ENCODE measurements at regions not wholly inside any gene's neighbourhood (a gene's known extent, or its start where the extent isn't known, plus 50 kb on each side); places are given as distances from the start of the nearest gene placed in this dataset.

DNA sequence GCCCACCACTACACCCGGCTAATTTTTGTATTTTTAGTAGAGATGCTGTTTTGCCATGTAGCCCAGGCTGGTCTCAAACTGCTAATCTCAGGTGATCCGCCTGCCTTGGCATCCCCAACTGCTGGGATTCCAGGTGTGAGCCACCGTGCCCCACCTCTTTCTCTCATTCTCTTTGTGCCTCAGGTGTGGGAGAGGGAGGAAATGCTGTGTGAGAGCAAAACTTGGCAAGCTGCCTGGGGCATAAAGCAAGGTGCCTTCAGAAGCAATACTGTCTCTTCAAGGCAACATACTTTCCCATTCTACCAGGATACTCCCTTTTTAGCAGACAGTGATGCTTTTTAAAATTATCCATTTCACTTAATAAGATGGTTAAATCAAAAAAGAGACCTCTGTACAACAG, 53.2 kb upstream of the RFC3 start:
- H3K27me3 ChIP-seq (ENCODE audit: control insufficient read depth, insufficient read depth, low read length): no peaks in the 10 kb centered on the region
- H3K4me3 ChIP-seq (ENCODE audit: insufficient read depth, low read depth, low read length): no peak overlapping the region
- H3K23ac ChIP-seq (ENCODE audit: low read depth, low read length): no peak overlapping the region
- H4K91ac ChIP-seq (ENCODE audit: insufficient read depth, low read depth, low read length): no peak overlapping the region
- TF ChIP-seq RCOR1 (IDR thresholded peaks at IDR 0.05; ENCODE audit: insufficient replicate concordance, low read length) (no peak), MAZ (IDR thresholded peaks at IDR 0.05; ENCODE audit: borderline replicate concordance, low read depth, low read length) (no peak), FOS (IDR thresholded peaks at IDR 0.05; ENCODE audit: low read depth, low read length) (no peak), MAFK (IDR thresholded peaks at IDR 0.05; ENCODE audit: low read depth, low read length) (no peak), BHLHE40 (IDR thresholded peaks at IDR 0.05; ENCODE audit: low read depth, low read length) (no peak), MXI1 (IDR thresholded peaks at IDR 0.05; ENCODE audit: borderline replicate concordance, low read depth, low read length) (no peak), RFX5 (IDR thresholded peaks at IDR 0.05; ENCODE audit: low read depth, low read length) (no peak), CHD1 (IDR thresholded peaks at IDR 0.05; ENCODE audit: low read depth, low read length) (no peak), CEBPB (IDR thresholded peaks at IDR 0.05; ENCODE audit: low read depth, low read length) (no peak)
- TF ChIP-seq, protein P1, sequence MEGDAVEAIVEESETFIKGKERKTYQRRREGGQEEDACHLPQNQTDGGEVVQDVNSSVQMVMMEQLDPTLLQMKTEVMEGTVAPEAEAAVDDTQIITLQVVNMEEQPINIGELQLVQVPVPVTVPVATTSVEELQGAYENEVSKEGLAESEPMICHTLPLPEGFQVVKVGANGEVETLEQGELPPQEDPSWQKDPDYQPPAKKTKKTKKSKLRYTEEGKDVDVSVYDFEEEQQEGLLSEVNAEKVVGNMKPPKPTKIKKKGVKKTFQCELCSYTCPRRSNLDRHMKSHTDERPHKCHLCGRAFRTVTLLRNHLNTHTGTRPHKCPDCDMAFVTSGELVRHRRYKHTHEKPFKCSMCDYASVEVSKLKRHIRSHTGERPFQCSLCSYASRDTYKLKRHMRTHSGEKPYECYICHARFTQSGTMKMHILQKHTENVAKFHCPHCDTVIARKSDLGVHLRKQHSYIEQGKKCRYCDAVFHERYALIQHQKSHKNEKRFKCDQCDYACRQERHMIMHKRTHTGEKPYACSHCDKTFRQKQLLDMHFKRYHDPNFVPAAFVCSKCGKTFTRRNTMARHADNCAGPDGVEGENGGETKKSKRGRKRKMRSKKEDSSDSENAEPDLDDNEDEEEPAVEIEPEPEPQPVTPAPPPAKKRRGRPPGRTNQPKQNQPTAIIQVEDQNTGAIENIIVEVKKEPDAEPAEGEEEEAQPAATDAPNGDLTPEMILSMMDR (conservative IDR thresholded peaks at IDR 0.05; ENCODE audit: low read depth, low read length): no peak
- H4K8ac ChIP-seq (ENCODE audit: low read depth in 2 of 2, low read length in 2 of 2): no peak overlapping the region
- POLR2A ChIA-PET (ENCODE audit: unreplicated experiment): no interaction called here
- no peak overlapping the region for H3K9ac ChIP-seq (ENCODE audit: low read depth, low read length)
- H3K4ac ChIP-seq (ENCODE audit: low read depth, low read length): no peak overlapping the region
- no peak overlapping the region for H2BK120ac ChIP-seq (ENCODE audit: low read depth, low read length)
- H3K56ac ChIP-seq (ENCODE audit: extremely low read depth, insufficient read depth, low read length): no peak overlapping the region
- no peaks in the 10 kb centered on the region for H3K9me3 ChIP-seq (ENCODE audit: control insufficient read depth, insufficient read depth, low read length)
- no peaks in the 10 kb centered on the region for H3K4me1 ChIP-seq (ENCODE audit: control insufficient read depth, insufficient read depth, low read length)
- no peak overlapping the region for H3K4me2 ChIP-seq (ENCODE audit: low read depth, low read length)
- intact Hi-C loops (cut with micrococcal nuclease) (no loop called here), in situ Hi-C loops (cut with MboI; ENCODE audit: low sequenced_read_pairs) (no loop called here), dilution Hi-C loops (cut with HindIII; ENCODE audit: low sequenced_read_pairs, unreplicated experiment) (no loop called here)
- BruUV-seq (replicated peaks): no TSS peak
- H2BK5ac ChIP-seq (ENCODE audit: low read depth, low read length, poor library complexity, severe bottlenecking): no peak overlapping the region
- no peak overlapping the region for H3K27ac ChIP-seq (ENCODE audit: insufficient read depth, low read length)
- no peak overlapping the region for H2AK5ac ChIP-seq (ENCODE audit: low read depth, low read length)
- H2AK9ac ChIP-seq (replicated peaks; ENCODE audit: low read depth, low read length, poor library complexity): no peak overlapping the region
- no peak overlapping the region for H4K5ac ChIP-seq (ENCODE audit: low read depth, low read length)
- DNase-seq (no peak), ATAC-seq (ENCODE audit: low read depth) (no peak)
- H3K9me1 ChIP-seq (ENCODE audit: insufficient read depth, low read length): no peaks in the 10 kb centered on the region
- no peaks in the 10 kb centered on the region for H3K79me1 ChIP-seq (ENCODE audit: low read depth in 1 of 2, low read length in 2 of 2)
- H3K14ac ChIP-seq (replicated peaks; ENCODE audit: low read depth, low read length): no peak overlapping the region
- H3K36me3 ChIP-seq (ENCODE audit: control insufficient read depth, insufficient read depth, low read length): no peaks in the 10 kb centered on the region
- H3K18ac ChIP-seq (ENCODE audit: low read depth, low read length): no peak overlapping the region
- H2AFZ ChIP-seq (replicated peaks; ENCODE audit: low read length, poor library complexity): no peak overlapping the region
- CTCF ChIA-PET: no interaction called here
- no peak overlapping the region for H2BK15ac ChIP-seq (ENCODE audit: low read depth, low read length)
- no peaks in the 10 kb centered on the region for H4K20me1 ChIP-seq (ENCODE audit: insufficient read depth, low read length)
- no peak overlapping the region for H2BK20ac ChIP-seq (ENCODE audit: low read depth, low read length)
- whole genome bisulfite sequencing, 2 experiments (ENCODE audit: extremely low coverage in 2 of 2, insufficient read length in 1 of 2): no CpG with 5 or more reads among the region's 3 CpGs

All from IMR-90 (cell line).